LNCaP clone FGC (cell line): ENCODE measurements at regions not wholly inside any gene's neighbourhood (a gene's known extent, or its start where the extent isn't known, plus 50 kb on each side); places are given as distances from the start of the nearest gene placed in this dataset.
"Not testable (repeated sequence)": the region's sequence is repeated elsewhere in the genome, so short reads cannot be mapped to it uniquely, and the experiment has no call there.

Experiments used
- DNase-seq: peaks from one replicate; pipeline ENCODE4 v3.0.0-alpha.2; 2011; ENCODE audit warnings: low read depth
- H3K4me3 ChIP-seq: 2 replicates; pipeline ENCODE4 v1.5.1; 2011; ENCODE audit warnings: mild to moderate bottlenecking, low read depth, low read length, control low read depth
- TF ChIP-seq, protein P1 (sequence below): IDR thresholded peaks from 2 replicates; pipeline ENCODE4 v1.5.1; 2012; ENCODE audit warnings: mild to moderate bottlenecking; ENCODE audit not compliant: control insufficient read depth, insufficient read depth; ENCODE audit errors: extremely low read depth

DNA sequence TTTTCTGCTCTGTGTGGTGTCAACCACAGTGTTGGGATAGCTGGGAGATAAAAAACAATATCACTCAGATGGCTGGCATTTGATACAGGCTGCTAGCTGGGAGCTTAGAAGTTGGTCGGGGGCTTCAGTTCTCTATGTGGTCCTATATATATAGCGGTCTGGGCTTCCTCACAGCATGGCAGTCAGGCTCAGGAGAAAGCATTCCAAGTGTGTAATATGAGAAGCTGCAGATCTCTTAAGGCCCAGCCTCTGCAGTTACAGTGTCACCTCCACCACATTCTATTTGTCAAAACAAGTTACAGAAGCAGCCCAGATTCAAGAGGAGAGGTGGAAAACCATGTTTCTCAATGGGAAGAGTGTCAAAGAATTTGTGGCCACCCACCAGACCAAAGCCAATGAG is 108.1 kb upstream of the NIPBL start:
- H3K4me3 ChIP-seq = no peak overlapping the region

DNA sequence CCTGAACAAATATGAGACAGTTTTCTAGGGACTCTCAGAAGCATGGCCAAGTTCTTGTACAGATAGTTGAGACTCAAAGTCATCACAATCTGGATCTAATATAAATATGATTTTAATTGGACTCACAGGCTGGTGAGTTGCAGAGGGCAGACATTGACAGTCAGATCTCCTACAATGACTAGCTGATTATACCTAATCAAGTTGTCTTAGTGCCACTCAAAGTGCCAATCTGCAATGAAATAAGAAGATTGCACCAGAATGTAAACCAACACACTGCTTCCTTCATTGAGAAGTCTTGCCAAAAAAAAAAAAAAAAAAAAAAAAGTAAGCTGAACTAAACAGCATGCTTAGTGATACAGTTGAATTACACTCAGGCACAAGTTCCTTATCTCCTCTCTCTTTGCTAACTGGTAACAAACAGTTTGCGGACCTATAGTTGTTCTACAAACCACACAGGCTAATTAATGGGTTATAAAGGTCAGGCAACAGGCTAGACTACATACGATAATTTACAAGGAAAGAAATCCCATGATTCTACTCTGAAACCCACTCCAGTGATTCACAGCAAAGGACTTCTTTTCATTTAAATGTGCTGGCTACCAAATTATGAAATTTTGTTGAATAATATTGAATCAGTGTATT is 107.3 kb upstream of the NIPBL start:
- DNase-seq = no peak
- H3K4me3 ChIP-seq = no peak overlapping the region
- TF ChIP-seq, protein P1, sequence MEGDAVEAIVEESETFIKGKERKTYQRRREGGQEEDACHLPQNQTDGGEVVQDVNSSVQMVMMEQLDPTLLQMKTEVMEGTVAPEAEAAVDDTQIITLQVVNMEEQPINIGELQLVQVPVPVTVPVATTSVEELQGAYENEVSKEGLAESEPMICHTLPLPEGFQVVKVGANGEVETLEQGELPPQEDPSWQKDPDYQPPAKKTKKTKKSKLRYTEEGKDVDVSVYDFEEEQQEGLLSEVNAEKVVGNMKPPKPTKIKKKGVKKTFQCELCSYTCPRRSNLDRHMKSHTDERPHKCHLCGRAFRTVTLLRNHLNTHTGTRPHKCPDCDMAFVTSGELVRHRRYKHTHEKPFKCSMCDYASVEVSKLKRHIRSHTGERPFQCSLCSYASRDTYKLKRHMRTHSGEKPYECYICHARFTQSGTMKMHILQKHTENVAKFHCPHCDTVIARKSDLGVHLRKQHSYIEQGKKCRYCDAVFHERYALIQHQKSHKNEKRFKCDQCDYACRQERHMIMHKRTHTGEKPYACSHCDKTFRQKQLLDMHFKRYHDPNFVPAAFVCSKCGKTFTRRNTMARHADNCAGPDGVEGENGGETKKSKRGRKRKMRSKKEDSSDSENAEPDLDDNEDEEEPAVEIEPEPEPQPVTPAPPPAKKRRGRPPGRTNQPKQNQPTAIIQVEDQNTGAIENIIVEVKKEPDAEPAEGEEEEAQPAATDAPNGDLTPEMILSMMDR = no peak

More for the DNA sequence above, 108.1 kb upstream of the NIPBL start:
- DNase-seq = no peak
- TF ChIP-seq, protein P1 = no peak

DNA sequence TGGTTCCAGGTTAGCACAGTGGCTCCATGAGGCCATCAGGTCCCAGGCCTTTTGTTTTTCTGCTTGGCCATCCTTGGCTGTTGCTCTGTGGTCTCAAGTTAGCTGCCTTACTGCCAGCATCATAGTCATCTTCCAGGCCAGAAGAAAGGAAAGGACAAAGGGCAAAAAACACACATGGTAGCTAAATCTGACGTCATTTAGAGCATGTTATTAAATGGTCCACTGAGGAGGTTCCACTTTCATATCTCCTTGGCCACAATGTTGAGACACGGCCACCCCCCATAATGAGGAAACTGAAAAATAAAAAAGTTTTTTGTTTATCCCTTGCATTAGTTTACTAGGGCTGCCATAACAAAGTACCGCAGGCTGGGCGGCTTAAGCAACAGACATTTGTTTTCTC is 106.4 kb upstream of the NIPBL start:
- DNase-seq = no peak
- TF ChIP-seq, protein P1 = no peak

DNA sequence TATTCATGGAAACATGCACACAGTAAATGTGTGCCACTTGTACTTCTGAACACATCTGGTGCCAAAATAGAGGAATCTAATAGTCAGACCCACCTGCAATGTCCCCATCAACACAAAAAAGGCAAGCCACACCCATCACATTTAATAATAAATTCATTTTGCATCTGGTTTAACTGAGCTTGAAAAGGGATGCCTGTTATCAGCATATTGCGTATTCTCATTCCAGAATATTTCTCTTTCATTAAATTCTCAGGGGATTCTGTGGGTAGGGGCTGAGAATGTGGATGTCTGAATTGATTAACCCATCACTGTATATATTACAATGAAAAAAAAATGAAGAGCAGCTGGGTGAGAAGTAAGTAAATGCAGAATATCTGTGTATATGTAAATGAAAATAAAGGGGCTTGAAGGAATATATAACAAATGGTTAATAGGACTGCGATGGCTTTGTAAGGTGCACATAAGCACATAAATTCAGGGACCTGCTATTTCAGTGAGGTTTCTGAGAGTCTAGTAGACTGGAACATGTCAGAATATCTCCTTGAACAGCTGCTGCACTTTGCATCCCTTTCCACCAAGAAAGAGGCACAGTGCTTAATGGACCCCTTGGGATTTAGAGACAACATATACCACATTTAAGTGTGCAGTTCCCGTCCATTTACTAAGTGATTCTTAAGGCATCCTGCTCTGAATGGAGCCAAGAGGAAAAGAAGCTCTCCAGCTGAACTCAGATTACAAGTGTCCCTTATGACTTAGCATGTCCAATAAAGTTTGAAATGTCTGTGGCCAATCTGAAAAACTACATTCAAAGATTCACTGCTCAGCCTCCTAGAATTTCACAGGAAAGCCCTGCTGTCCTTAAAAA is 104.1 kb upstream of the NIPBL start:
- no peak for DNase-seq

More for the DNA sequence above, 106.4 kb upstream of the NIPBL start:
- no peak overlapping the region for H3K4me3 ChIP-seq

DNA sequence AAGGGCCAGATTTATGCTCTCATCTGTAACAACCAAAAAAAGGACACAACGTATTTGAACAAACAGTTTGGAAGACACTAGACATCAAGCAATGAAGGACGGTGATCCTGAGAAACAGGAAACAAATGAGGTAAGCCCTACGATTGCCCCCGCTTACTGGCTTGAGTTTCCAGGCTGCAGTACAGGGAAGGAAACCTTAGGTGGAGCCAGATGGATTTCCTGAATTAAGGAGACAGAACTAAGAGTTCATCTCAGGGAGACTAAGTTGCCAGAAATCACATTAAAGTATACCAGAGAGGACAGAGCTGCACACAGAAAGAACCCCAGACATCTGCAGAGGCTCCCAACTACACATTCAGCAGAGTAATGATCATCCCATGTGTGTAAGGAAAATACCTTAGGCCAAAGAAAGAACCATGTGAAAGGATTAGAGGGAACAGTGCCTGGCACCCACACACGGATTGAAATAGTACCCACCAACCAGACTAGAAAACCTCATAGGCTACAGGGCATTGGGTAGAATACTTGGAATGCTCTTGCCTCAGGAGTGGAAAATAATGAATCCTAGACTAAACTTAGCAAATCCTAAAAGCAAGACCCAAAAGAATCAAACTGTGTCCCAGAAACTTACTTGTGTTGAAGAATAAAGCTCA is 99.3 kb upstream of the NIPBL start:
- DNase-seq = peak; percentile 18
- TF ChIP-seq, protein P1 = peak; percentile 74
- H3K4me3 ChIP-seq = no peak overlapping the region

More for the DNA sequence above, 104.1 kb upstream of the NIPBL start:
- TF ChIP-seq, protein P1 = no peak
- H3K4me3 ChIP-seq = no peak overlapping the region

DNA sequence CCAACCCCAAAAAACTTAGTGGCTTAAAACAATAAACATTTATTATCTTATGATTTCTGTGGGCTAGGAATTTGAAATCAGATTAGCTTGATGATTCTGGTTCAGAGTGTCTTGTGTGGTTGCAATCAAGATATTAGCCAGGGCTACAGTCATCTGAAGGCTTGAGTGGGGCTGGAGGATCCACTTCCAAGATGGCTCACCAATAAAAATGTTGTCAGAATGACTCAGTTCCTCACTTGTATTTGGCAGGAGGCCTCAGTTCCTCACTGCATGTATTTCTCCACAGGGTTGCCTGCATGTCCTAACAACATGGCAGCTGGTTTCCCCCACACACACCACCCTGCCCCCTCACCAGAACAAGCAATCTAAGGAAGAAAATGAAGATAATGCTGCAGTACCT is 98.2 kb upstream of the NIPBL start:
- no peak for DNase-seq
- TF ChIP-seq, protein P1 = no peak
- H3K4me3 ChIP-seq = no peak overlapping the region

DNA sequence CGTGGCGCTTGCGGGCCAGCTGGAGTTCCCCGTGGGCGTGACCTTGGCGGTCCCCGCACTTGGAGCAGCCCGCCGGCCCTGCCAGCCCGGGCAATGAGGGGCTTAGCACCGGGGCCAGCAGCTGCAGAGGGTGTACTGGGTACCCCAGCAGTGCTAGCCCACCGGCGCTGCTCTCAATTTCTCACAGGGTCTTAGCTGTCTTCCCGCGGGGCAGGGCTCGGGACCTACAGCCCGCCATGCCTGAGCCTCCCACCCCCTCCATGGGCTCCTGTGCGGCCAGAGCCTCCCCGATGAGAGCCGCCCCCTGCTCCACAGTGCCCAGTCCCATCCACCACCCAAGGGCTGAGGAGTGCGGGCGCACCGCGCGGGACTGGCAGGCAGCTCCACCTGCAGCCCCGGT is 94.0 kb upstream of the NIPBL start:
- H3K4me3 ChIP-seq, DNase-seq: not testable (repeated sequence)
